CD4-positive, alpha-beta T cell treated with Interleukin-21 for 1 hour (primary cell): ENCODE measurements at regions not wholly inside any gene's neighbourhood (a gene's known extent, or its start where the extent isn't known, plus 50 kb on each side); places are given as distances from the start of the nearest gene placed in this dataset.

ENCODE experiments used
- DNase-seq: peaks from one replicate; pipeline ENCODE4 v3.0.0-alpha.2; 2020

DNA sequence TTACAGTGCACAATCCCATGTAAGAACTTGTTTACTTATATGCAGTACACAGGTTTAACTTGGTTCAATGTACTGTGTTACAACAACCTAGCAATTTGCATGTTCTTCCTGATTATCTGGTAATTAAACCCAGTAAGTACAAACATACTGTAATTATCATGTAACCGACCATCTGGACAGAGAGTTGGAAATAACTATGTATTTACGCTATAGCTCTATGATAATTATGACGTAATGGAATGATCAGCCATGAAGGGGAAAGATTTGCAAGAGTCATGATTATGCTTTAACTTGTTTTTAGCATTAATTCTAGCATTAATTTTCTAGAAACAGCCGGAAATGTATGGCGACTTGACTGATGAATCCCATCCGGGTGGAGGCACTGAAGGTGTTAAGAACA lies 74.8 kb upstream of the SALL1 start:
- no peak for DNase-seq

GRCh38 chr16:51224317-51224716 lies 73.2 kb upstream of the SALL1 start:
- no peak for DNase-seq

- DNase-seq: no peak
Observed at GRCh38 chr16:51222016-51222415, 70.9 kb upstream of the SALL1 start.

- no peak for DNase-seq
Observed at GRCh38 chr16:51211148-51211547, 60.1 kb upstream of the SALL1 start.

GRCh38 chr16:51210087-51210486 lies 59.0 kb upstream of the SALL1 start:
- DNase-seq: no peak

GRCh38 chr16:51201604-51202003 lies 50.5 kb upstream of the SALL1 start:
- DNase-seq: no peak
